ENCODE measurements at regions not wholly inside any gene's neighbourhood (a gene's known extent, or its start where the extent isn't known, plus 50 kb on each side); places are given as distances from the start of the nearest gene placed in this dataset.

GRCh38 chr3:137906985-137907649, 102.8 kb upstream of the CLDN18 start:
- TF ChIP-seq MAX (IDR thresholded peaks at IDR 0.05) (no peak), CEBPB (IDR thresholded peaks at IDR 0.05) (no peak), RAD21 (IDR thresholded peaks at IDR 0.05; ENCODE audit: low read depth) (no peak), USF1 (IDR thresholded peaks at IDR 0.05) (no peak), TCF12 (IDR thresholded peaks at IDR 0.05; ENCODE audit: low read depth) (no peak), CREB1 (IDR thresholded peaks at IDR 0.05; ENCODE audit: low read depth) (no peak), ZBTB7A (IDR thresholded peaks at IDR 0.05; ENCODE audit: low read depth) (no peak), NFIC (IDR thresholded peaks at IDR 0.05) (no peak), EP300 (IDR thresholded peaks at IDR 0.05; ENCODE audit: borderline replicate concordance) (no peak), REST (IDR thresholded peaks at IDR 0.05; ENCODE audit: low read depth) (no peak), FOXM1 (IDR thresholded peaks at IDR 0.05; ENCODE audit: borderline replicate concordance, low read depth) (no peak), EGR1 (IDR thresholded peaks at IDR 0.05) (no peak), TAF1 (IDR thresholded peaks at IDR 0.05; ENCODE audit: low read depth) (no peak), TEAD4 (IDR thresholded peaks at IDR 0.05) (no peak)

- TF ChIP-seq YY1 (IDR thresholded peaks at IDR 0.05; ENCODE audit: low read depth) (no peak), RAD21 (IDR thresholded peaks at IDR 0.05; ENCODE audit: low read depth) (no peak), EP300 (IDR thresholded peaks at IDR 0.05; ENCODE audit: borderline replicate concordance) (no peak), FOXM1 (IDR thresholded peaks at IDR 0.05; ENCODE audit: borderline replicate concordance, low read depth) (no peak), MAX (IDR thresholded peaks at IDR 0.05) (no peak), USF1 (IDR thresholded peaks at IDR 0.05) (no peak), CREB1 (IDR thresholded peaks at IDR 0.05; ENCODE audit: low read depth) (no peak), ZBTB7A (IDR thresholded peaks at IDR 0.05; ENCODE audit: low read depth) (no peak), TCF12 (IDR thresholded peaks at IDR 0.05; ENCODE audit: low read depth) (no peak), TAF1 (IDR thresholded peaks at IDR 0.05; ENCODE audit: low read depth) (no peak), CEBPB (IDR thresholded peaks at IDR 0.05) (no peak)
Measured at GRCh38 chr3:137924628-137925027, 85.3 kb upstream of the CLDN18 start.

- TF ChIP-seq NFIC (IDR thresholded peaks at IDR 0.05), result no peak
- TF ChIP-seq ZBTB7A (IDR thresholded peaks at IDR 0.05; ENCODE audit: low read depth), result no peak
- TF ChIP-seq CREB1 (IDR thresholded peaks at IDR 0.05; ENCODE audit: low read depth), result no peak
Measured at GRCh38 chr3:137925080-137925479, 84.9 kb upstream of the CLDN18 start.

- no peak for TF ChIP-seq TEAD4 (IDR thresholded peaks at IDR 0.05)
- no peak for TF ChIP-seq EP300 (IDR thresholded peaks at IDR 0.05; ENCODE audit: borderline replicate concordance)
- TF ChIP-seq ZBTB7A (IDR thresholded peaks at IDR 0.05; ENCODE audit: low read depth), result no peak
- no peak for TF ChIP-seq CREB1 (IDR thresholded peaks at IDR 0.05; ENCODE audit: low read depth)
- no peak for TF ChIP-seq TCF12 (IDR thresholded peaks at IDR 0.05; ENCODE audit: low read depth)
- no peak for TF ChIP-seq FOXM1 (IDR thresholded peaks at IDR 0.05; ENCODE audit: borderline replicate concordance, low read depth)
- TF ChIP-seq REST (IDR thresholded peaks at IDR 0.05; ENCODE audit: low read depth), result no peak
- no peak for TF ChIP-seq MAX (IDR thresholded peaks at IDR 0.05)
- no peak for TF ChIP-seq EGR1 (IDR thresholded peaks at IDR 0.05)
- TF ChIP-seq USF1 (IDR thresholded peaks at IDR 0.05), result no peak
- TF ChIP-seq YY1 (IDR thresholded peaks at IDR 0.05; ENCODE audit: low read depth), result no peak
- no peak for TF ChIP-seq NFIC (IDR thresholded peaks at IDR 0.05)
- no peak for TF ChIP-seq TAF1 (IDR thresholded peaks at IDR 0.05; ENCODE audit: low read depth)
Measured at GRCh38 chr3:137926991-137927390, 83.0 kb upstream of the CLDN18 start.

GRCh38 chr3:137930976-137931375, 79.0 kb upstream of the CLDN18 start:
- TF ChIP-seq TEAD4 (IDR thresholded peaks at IDR 0.05), result no peak
- TF ChIP-seq TCF12 (IDR thresholded peaks at IDR 0.05; ENCODE audit: low read depth), result no peak
- no peak for TF ChIP-seq NFIC (IDR thresholded peaks at IDR 0.05)
- no peak for TF ChIP-seq MAX (IDR thresholded peaks at IDR 0.05)
- TF ChIP-seq EP300 (IDR thresholded peaks at IDR 0.05; ENCODE audit: borderline replicate concordance), result no peak
- TF ChIP-seq TAF1 (IDR thresholded peaks at IDR 0.05; ENCODE audit: low read depth), result no peak
- no peak for TF ChIP-seq EGR1 (IDR thresholded peaks at IDR 0.05)
- TF ChIP-seq CEBPB (IDR thresholded peaks at IDR 0.05), result no peak
- no peak for TF ChIP-seq REST (IDR thresholded peaks at IDR 0.05; ENCODE audit: low read depth)
- no peak for TF ChIP-seq YY1 (IDR thresholded peaks at IDR 0.05; ENCODE audit: low read depth)
- no peak for TF ChIP-seq ZBTB7A (IDR thresholded peaks at IDR 0.05; ENCODE audit: low read depth)
- TF ChIP-seq RAD21 (IDR thresholded peaks at IDR 0.05; ENCODE audit: low read depth), result no peak
- TF ChIP-seq CREB1 (IDR thresholded peaks at IDR 0.05; ENCODE audit: low read depth), result no peak
- TF ChIP-seq FOXM1 (IDR thresholded peaks at IDR 0.05; ENCODE audit: borderline replicate concordance, low read depth), result no peak
- no peak for TF ChIP-seq USF1 (IDR thresholded peaks at IDR 0.05)

All from Ishikawa (cell line).